ENCODE measurements at regions not wholly inside any gene's neighbourhood (a gene's known extent, or its start where the extent isn't known, plus 50 kb on each side); places are given as distances from the start of the nearest gene placed in this dataset.

DNA sequence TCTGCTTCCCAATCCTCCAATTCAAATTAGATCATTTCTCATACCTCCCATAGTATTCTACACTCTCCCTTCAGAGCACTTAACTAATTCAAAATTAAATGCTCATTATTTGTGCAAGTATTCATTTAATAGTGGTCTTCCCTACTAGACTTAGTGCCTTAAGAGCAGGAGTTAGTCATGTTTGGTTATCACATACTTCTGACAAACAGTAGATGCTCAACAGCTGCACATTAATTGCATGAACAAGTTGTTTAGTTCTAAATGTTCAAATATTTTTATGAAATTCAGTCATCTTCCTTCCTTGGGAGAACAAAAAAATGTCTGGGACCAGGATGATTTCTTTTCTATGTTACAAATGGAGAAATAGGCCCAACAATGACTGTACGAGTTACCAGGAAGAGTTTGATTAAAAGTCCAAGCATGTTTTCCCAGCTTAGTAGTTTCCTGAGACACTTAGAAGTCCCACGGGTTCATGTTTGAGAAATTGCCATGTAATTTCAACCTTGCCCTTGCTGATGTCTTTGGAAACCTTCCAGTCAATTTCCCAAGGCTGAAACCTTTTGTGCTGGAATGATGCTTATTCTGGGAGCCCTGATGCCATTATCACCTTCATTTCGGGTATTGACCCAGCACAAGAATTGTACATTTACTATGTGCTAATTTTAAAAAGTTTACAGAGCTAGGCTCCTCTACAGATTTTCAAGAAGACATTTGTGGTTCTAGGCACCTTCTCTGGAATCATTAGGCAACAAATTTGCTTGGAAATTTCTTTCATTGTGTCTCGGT lies 437.9 kb upstream of the PLXNA2 start:
- TF ChIP-seq, protein P1, sequence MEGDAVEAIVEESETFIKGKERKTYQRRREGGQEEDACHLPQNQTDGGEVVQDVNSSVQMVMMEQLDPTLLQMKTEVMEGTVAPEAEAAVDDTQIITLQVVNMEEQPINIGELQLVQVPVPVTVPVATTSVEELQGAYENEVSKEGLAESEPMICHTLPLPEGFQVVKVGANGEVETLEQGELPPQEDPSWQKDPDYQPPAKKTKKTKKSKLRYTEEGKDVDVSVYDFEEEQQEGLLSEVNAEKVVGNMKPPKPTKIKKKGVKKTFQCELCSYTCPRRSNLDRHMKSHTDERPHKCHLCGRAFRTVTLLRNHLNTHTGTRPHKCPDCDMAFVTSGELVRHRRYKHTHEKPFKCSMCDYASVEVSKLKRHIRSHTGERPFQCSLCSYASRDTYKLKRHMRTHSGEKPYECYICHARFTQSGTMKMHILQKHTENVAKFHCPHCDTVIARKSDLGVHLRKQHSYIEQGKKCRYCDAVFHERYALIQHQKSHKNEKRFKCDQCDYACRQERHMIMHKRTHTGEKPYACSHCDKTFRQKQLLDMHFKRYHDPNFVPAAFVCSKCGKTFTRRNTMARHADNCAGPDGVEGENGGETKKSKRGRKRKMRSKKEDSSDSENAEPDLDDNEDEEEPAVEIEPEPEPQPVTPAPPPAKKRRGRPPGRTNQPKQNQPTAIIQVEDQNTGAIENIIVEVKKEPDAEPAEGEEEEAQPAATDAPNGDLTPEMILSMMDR (IDR thresholded peaks at IDR 0.05; ENCODE audit: low read depth, low read length, missing control alignments), result no peak
- in situ Hi-C loops (cut with HindIII; ENCODE audit: low sequenced_read_pairs), result no loop called here
- H3K4me3 ChIP-seq (ENCODE audit: low read depth, low read length), result no peak overlapping the region
- DNase-seq (ENCODE audit: low read depth), result no peak

DNA sequence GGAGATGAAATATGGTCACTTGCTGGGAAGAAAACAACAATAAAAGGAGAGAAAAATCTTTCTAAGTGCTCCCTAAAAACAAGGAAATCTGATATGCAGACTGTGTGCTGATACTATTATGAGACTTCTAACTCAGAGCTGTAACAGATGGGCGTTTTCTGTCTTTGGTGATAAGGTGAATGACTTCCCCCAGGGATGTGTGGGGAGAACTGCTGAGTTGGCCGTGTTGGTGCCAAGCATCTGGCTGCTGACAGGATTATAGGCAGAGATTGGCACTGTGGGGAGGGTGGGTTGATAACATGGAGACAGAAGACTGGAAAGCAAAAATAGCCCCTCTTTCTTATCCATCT lies 438.5 kb upstream of the PLXNA2 start:
- DNase-seq (ENCODE audit: low read depth), result no peak
- H3K4me3 ChIP-seq (ENCODE audit: low read depth, low read length), result no peak overlapping the region
- TF ChIP-seq, protein P1 (IDR thresholded peaks at IDR 0.05; ENCODE audit: low read depth, low read length, missing control alignments), result no peak
- in situ Hi-C loops (cut with HindIII; ENCODE audit: low sequenced_read_pairs), result no loop called here

DNA sequence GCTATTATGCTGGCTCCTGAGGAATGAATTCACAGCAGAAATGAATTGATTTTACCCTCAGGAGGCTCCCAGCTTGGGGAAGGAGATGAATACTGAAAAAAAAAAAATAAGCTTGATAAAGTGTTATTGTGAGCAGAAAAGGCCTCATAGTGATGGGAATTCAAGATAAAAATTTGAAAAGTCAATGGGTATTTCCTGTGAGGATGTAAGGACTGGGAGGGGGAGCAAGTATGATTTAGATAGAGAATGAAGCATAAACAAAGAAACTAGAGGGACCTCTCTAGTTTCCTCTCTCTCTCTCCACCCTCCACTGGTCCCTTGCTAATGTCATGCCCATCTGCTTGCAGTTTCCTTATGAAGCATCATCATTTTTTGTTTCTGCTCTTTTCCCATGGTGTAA lies 439.0 kb upstream of the PLXNA2 start:
- no peak overlapping the region for H3K4me3 ChIP-seq (ENCODE audit: low read depth, low read length)
- DNase-seq (ENCODE audit: low read depth), result no peak
- TF ChIP-seq, protein P1 (IDR thresholded peaks at IDR 0.05; ENCODE audit: low read depth, low read length, missing control alignments), result no peak
- in situ Hi-C loops (cut with HindIII; ENCODE audit: low sequenced_read_pairs), result no loop called here

DNA sequence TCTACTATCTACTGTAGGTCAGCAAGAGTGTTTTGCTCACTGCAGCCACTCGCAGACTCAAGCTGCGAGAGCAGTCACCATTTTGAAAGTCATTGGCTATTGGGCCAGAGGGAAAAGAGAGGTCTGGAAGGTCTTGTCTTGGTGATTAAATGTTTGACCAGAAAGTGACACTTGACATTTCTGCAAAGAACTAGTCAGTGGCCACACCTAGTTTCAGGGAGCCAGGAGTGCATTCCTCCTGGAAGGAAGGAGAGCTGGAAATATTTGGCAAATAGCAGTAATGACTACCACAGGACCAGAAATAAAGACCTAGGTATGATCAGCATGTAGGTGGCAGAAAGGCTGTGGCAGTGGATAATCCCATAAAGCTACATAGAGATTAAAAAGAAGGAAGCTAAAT lies 440.0 kb upstream of the PLXNA2 start:
- in situ Hi-C loops (cut with HindIII; ENCODE audit: low sequenced_read_pairs), result no loop called here
- DNase-seq (ENCODE audit: low read depth), result no peak
- TF ChIP-seq, protein P1 (IDR thresholded peaks at IDR 0.05; ENCODE audit: low read depth, low read length, missing control alignments), result no peak
- no peak overlapping the region for H3K4me3 ChIP-seq (ENCODE audit: low read depth, low read length)

DNA sequence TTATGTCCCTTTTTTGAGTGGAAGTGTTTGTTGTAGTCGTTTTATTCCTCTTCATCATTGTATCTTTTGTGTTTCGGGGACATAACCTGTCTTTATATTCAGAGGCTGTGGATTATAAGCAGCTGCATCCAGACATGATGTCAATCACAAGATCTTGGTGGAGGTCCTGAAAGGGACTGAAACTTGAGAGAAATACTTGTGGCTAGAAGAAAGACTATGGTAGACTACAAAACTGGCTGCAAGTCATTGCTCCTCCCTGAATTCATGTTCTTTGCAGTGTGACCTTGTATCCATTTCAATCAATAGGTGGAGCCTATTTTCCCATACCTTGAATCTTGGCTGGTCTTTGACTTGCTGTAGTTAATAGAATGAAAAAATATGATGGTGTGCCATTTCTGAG lies 442.4 kb upstream of the PLXNA2 start:
- H3K4me3 ChIP-seq (ENCODE audit: low read depth, low read length), result no peak overlapping the region
- in situ Hi-C loops (cut with HindIII; ENCODE audit: low sequenced_read_pairs), result no loop called here
- TF ChIP-seq, protein P1 (IDR thresholded peaks at IDR 0.05; ENCODE audit: low read depth, low read length, missing control alignments), result no peak
- DNase-seq (ENCODE audit: low read depth), result no peak

DNA sequence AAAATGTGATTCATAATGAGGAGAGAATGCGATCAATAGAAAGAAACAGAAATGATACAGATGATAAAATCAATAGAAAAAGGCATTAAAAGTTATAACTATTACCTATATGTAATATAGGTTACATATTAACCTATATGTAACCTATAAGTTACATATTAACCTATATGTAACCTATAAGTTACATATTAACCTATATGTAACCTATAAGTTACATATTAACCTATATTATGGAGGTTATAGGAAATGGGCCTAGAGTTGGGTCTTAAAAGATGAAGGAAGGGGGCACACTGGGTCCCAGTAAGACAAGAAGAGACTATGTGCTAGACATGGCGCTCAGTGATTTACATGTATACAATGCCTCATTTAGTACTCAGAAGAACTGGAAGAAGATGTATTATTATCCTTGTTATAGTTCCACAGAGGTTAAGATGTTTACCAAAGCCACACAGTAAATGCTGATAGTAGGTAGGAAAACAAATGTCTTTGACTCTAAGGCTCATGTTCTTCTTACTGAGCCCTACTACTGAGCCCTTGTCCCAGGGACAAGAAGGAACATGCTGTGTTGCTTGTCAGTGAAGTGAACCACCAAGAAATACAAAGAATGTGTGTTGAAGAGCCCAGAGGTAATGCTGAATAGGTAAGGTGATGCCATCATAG lies 444.6 kb upstream of the PLXNA2 start:
- TF ChIP-seq, protein P1 (IDR thresholded peaks at IDR 0.05; ENCODE audit: low read depth, low read length, missing control alignments), result no peak
- no peak for DNase-seq (ENCODE audit: low read depth)
- H3K4me3 ChIP-seq (ENCODE audit: low read depth, low read length), result no peak overlapping the region
- in situ Hi-C loops (cut with HindIII; ENCODE audit: low sequenced_read_pairs), result no loop called here

All from astrocyte of the cerebellum (primary cell).